ENCODE measurements at regions not wholly inside any gene's neighbourhood (a gene's known extent, or its start where the extent isn't known, plus 50 kb on each side); places are given as distances from the start of the nearest gene placed in this dataset.

- TF ChIP-seq CTCF (IDR thresholded peaks at IDR 0.05), result no peak
- TF ChIP-seq TCF7L2 (IDR thresholded peaks at IDR 0.05; ENCODE audit: low read depth, low read length), result no peak
- no peak for TF ChIP-seq POLR2AphosphoS5 (IDR thresholded peaks at IDR 0.05; ENCODE audit: low read depth, low read length)
- TF ChIP-seq REST (IDR thresholded peaks at IDR 0.05; ENCODE audit: insufficient read depth in 1 of 2, low read depth in 2 of 2, low read length in 1 of 2), result no peak
- TF ChIP-seq SIN3A (IDR thresholded peaks at IDR 0.05; ENCODE audit: borderline replicate concordance, insufficient read depth, low read depth, low read length), result no peak
Observed at GRCh38 chr1:81392526-81393226, 408.1 kb upstream of the ADGRL2 start.

Measured in Panc1 (cell line).